ENCODE measurements at regions not wholly inside any gene's neighbourhood (a gene's known extent, or its start where the extent isn't known, plus 50 kb on each side); places are given as distances from the start of the nearest gene placed in this dataset.

DNA sequence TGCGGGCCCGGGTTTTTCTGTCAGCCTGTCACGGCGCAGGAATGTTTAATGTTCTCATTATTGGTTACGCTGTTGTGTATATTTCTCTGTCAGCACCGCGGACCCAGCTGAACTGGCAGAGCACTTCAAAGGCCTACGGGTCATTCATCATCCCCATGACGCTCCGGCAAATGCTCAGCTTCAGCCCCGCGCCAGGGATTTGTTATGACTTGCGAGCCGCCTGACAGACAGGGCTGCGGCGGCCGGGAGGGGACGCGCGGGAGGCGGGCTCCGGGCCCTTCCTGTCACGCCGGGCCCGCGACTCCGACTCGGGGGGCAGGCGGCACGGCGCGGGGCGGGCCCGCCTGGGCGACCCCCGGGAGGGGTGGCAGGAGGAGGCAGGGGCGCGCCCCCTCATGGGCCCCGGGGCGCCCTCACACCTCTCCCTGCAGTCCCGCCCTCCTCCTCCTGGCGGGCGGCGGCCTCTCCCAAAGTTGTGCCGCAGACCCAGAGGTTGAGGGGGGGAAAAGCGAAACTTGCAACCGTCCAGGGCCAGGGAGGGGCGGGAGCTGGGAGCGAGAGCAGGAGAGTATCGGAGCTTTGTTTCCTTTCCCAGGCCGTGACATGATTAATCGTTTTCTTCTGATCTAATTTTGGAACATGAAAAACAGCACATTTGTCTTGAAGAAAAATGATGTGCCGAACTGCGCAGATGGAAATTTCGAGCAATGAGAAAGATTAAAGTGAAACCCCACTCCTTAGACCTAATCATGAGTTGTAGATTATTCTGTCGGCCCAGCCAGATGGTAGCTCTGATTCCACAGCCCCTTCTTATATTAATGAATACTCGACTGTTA lies 59.3 kb upstream of the COMTD1 start:
- peak; percentile 12 to 38 for DNase-seq (ENCODE audit: low read depth in 1 of 2, low spot score in 1 of 2)

DNA sequence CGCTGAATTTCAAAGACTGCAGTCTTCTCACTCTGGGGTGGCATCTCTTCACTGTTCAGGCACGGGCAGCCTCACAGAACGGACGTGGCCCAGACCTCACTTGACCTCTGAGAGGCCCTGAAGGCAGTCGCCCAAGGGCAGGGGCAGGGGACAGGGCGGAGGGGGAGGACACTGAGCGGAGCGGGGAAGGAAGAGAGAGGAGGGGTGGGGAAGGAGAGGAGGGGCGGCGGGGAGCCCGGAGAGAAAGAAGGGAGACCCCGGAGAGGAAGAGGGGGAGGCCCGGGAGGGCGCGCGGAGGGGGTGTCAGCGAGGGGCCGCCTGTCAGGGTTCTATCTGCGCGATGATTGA lies 58.7 kb upstream of the COMTD1 start:
- DNase-seq (ENCODE audit: low read depth in 1 of 2, low spot score in 1 of 2) = no peak

DNA sequence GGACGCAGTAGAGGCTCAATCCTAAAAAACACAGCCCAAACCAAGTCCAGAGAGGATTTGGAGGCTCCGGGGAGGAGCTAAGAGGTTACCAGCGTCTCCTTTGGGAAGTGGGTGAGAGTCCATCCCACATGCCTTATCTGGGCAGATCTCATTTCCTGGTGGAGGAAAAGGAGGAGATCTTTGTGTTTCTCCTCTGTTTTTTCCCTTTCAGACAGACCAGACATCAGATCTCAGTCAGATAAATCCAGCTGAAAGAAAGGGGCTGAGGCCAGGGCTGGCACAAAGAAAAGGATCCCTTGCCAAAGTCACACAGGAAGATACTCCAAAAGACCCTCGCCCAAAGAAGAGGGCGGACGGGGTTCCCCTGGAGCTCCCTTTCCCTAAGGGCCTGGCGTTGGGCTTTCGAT lies 58.3 kb upstream of the COMTD1 start:
- DNase-seq (ENCODE audit: low read depth in 1 of 2, low spot score in 1 of 2) = no peak

DNA sequence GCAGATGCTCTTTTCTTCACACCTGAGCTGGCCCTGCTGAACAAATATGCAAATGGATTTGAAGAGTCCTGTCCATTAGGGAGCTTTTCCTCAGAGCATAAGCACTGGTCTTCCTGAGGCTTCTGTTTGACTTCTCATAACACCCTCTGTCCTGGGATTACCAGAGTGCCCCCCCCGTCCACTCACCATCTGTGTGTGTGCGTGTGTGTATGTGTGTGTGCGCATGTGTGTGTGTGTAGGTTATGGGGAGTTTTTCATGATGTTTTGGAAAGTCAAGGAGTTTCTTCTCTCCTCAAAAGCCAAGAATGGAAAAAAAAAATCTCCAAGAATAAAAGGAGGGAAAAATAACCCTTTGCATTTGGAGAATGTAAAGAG lies 57.7 kb upstream of the COMTD1 start:
- DNase-seq (ENCODE audit: low read depth in 1 of 2, low spot score in 1 of 2) = no peak

GRCh38 chr10:75292794-75293445 lies 57.2 kb upstream of the COMTD1 start:
- DNase-seq (ENCODE audit: low read depth in 1 of 2, low spot score in 1 of 2) = no peak

DNA sequence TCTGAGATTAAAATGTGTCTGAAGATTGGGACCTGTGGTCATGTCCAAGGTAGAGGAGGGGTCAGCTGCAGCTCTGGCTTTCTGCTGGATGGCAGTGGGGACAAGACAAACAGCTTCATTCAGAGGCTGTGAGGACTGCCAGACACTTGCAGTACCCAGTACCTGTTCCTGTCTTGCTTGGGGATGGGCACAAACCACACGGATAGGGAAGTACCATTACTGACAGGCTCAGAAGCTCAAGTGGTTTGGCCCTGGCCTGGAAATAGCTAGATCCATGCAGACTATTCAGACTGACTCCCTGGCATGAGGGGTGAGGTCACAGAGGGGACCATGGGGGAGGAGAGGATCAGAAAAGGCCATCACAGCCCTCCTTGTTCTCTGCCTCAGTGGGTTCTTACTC lies 56.0 kb upstream of the COMTD1 start:
- no peak for DNase-seq (ENCODE audit: low read depth in 1 of 2, low spot score in 1 of 2)

DNA sequence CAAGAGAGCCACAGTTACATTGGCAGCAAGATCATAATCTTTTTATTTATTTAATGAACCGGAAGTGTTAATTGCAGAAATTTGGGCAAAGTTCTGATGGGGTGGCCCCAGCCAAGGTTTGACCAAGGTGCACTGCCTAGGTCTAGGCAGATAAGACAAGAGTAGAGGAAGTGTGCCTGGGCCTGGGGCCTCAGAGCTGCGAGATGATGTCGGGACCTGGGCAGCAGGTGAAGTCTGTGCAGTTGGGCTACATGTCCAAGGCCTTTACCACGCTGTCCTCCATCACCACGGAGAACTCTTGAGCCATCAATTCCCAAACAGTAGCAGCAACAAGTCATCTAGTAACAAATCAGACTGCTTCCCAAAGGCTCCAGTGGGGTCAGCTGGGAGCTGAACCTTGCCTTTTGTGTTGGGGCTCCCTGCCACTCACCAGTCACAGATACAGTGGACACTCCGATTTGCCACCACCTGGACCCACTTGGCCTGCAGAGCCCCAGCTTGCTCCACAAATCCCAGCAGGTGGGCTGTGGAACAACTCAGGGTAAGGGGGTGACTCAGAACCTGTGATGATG lies 52.5 kb upstream of the COMTD1 start:
- no peak for DNase-seq (ENCODE audit: low read depth in 1 of 2, low spot score in 1 of 2)

GRCh38 chr10:75287697-75288096 lies 51.9 kb upstream of the COMTD1 start:
- no peak for DNase-seq (ENCODE audit: low read depth in 1 of 2, low spot score in 1 of 2)

- DNase-seq (ENCODE audit: low read depth in 1 of 2, low spot score in 1 of 2) = no peak
Measured at GRCh38 chr10:75286901-75287300, 51.1 kb upstream of the COMTD1 start.

Data from activated T-helper 1 cell treated with anti-CD3 and anti-CD28 coated beads, Interleukin-2, amount 50 U/mL, for 16 hours (primary cell).